ENCODE measurements at regions not wholly inside any gene's neighbourhood (a gene's known extent, or its start where the extent isn't known, plus 50 kb on each side); places are given as distances from the start of the nearest gene placed in this dataset.

DNA sequence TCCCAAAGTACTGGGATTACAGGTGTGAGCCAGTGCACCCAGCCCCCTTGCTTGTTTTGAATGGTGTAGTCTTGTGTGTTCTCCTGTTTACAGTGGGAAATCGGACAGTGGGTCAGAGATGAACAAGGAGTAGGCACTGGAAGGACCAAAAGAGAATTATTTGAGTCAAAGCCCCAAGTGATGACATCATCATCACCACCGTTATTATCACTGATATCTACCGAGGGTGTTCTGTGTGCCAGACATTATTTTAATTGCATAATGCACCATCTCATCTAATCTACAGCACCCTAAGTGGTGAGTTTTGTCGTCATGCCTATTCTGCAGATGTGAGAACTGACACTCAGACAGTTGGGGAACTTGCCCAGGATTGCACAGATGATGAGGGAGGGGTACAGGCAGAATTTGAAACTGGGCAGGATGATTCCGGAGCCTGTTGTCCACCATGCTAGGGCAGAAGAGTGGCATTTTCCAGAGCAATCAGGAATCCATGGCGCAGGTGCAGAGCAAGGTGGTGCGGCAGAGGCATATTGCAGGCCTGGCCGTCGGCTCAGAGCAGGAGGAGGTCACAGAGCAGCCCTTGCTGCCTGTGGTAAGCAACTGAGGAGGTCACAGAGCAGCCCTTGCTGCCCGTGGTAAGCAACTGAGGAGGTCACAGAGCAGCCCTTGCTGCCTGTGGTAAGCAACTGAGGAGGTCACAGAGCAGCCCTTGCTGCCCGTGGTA, 137.0 kb upstream of the HDAC4 start:
- intact Hi-C loops (cut with micrococcal nuclease) = no loop called here
- Mint-ChIP-seq H3K4me1 (ENCODE audit: low read depth) (peaks cover 16% of the 10 kb centered on the region), H3K4me3 (no peak overlapping the region), H3K27ac (no peak overlapping the region), H3K27me3 (peaks cover 24% of the 10 kb centered on the region), H3K36me3 (ENCODE audit: low read depth) (no peaks in the 10 kb centered on the region), H3K9me3 (no peaks in the 10 kb centered on the region)

DNA sequence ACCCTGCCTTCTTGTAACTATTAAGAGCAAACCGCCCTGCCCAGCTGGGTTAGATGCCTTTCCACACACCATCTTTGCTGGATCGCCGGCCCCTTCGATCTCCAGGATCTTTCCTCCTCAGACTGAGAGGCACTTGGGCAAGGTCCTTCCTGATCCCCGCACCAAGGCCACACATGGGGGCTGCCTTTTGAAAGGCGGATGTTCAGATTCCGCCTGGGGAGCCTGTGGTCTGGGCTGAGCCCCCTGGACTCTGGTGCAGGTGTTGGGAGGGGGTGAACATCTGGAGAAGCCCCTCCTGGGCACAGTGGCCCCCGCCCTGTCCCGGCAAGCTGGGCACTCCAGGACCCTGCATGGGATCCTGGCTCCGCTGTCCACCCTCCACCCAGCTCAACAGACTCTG, 135.4 kb upstream of the HDAC4 start:
- peaks cover 20% of the 10 kb centered on the region for H3K4me1 Mint-ChIP-seq (ENCODE audit: low read depth)
- intact Hi-C loops (cut with micrococcal nuclease) = no loop called here
- H3K9me3 Mint-ChIP-seq = no peaks in the 10 kb centered on the region
- peaks cover 22% of the 10 kb centered on the region for H3K27me3 Mint-ChIP-seq
- H3K4me3 Mint-ChIP-seq = no peak overlapping the region
- H3K36me3 Mint-ChIP-seq (ENCODE audit: low read depth) = no peaks in the 10 kb centered on the region
- H3K27ac Mint-ChIP-seq = no peak overlapping the region

DNA sequence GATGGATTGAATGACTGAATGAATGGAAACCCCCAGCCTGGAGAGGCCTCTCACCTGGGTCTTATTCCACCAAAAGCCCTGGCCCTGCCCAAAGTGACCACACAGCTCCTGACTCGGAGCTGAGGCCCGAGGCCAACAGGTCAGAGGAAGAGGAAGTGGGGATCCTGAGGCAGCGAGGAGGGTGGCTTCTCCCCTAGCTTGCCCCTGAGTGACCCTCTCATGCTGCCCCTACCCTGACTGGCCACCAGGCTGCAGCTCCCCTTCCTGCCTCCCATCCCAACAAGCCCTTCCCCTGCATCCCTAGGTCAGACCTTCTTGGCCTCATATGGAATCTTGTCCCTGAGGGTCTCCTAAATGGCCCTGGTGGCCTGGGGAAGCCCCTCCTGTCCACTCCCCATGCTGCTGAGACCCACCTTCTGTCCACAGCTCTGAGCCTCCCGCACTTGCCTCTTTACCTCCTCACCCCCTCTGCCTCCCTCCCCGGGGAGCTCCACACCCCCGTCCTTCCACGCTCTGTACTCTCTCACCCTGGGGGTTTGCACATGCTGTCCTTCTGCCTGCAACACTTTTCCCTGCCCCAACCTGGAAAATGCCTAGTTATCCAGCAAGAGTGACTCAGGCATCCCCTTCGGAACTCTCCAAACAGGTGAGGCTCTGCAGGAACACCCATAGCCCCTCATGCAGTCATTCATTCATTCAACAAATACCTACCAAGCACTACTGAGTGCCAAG, 134.8 kb upstream of the HDAC4 start:
- peaks cover 20% of the 10 kb centered on the region for H3K4me1 Mint-ChIP-seq (ENCODE audit: low read depth)
- intact Hi-C loops (cut with micrococcal nuclease) = no loop called here
- H3K4me3 Mint-ChIP-seq = no peak overlapping the region
- H3K36me3 Mint-ChIP-seq (ENCODE audit: low read depth) = no peaks in the 10 kb centered on the region
- peaks cover 23% of the 10 kb centered on the region for H3K27me3 Mint-ChIP-seq
- H3K27ac Mint-ChIP-seq = no peak overlapping the region
- H3K9me3 Mint-ChIP-seq = no peaks in the 10 kb centered on the region

- H3K27me3 Mint-ChIP-seq = peaks cover 27% of the 10 kb centered on the region
- H3K36me3 Mint-ChIP-seq (ENCODE audit: low read depth) = no peaks in the 10 kb centered on the region
- H3K27ac Mint-ChIP-seq = no peak overlapping the region
- no peaks in the 10 kb centered on the region for H3K9me3 Mint-ChIP-seq
- H3K4me1 Mint-ChIP-seq (ENCODE audit: low read depth) = peaks cover 20% of the 10 kb centered on the region
- intact Hi-C loops (cut with micrococcal nuclease) = no loop called here
- H3K4me3 Mint-ChIP-seq = no peak overlapping the region
Observed at GRCh38 chr2:239534581-239535412, 134.0 kb upstream of the HDAC4 start.

- no peak overlapping the region for H3K4me3 Mint-ChIP-seq
- H3K9me3 Mint-ChIP-seq = no peaks in the 10 kb centered on the region
- H3K27ac Mint-ChIP-seq = no peak overlapping the region
- H3K4me1 Mint-ChIP-seq (ENCODE audit: low read depth) = peaks cover 20% of the 10 kb centered on the region
- peaks cover 25% of the 10 kb centered on the region for H3K27me3 Mint-ChIP-seq
- no peaks in the 10 kb centered on the region for H3K36me3 Mint-ChIP-seq (ENCODE audit: low read depth)
- intact Hi-C loops (cut with micrococcal nuclease) = no loop called here
Observed at GRCh38 chr2:239533569-239534316, 132.9 kb upstream of the HDAC4 start.

DNA sequence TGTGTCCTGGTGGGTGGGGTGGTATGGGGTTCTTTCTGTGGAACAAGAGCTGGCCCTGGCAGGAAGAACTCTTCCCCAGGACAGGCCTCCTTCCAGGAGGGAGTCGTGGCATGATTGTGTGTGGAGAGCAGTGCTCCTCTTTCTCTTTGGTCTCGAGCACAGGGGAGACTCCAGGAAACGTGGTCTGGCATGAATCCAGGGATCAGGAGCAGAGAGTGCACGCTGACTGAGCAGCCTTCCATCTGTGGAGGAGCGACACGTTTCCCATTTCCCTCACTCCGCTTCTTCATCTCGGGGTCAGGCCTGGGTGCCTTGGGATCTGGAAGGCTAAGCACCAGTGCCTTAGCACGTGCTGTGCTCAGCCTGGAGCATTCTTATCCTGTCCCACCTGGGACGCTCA, 132.0 kb upstream of the HDAC4 start:
- H3K27me3 Mint-ChIP-seq = peaks cover 24% of the 10 kb centered on the region
- H3K4me3 Mint-ChIP-seq = no peak overlapping the region
- H3K36me3 Mint-ChIP-seq (ENCODE audit: low read depth) = no peaks in the 10 kb centered on the region
- peaks cover 20% of the 10 kb centered on the region for H3K4me1 Mint-ChIP-seq (ENCODE audit: low read depth)
- H3K9me3 Mint-ChIP-seq = no peaks in the 10 kb centered on the region
- H3K27ac Mint-ChIP-seq = no peak overlapping the region
- intact Hi-C loops (cut with micrococcal nuclease) = no loop called here

- Mint-ChIP-seq H3K4me3 (no peak overlapping the region), H3K27me3 (peaks cover 24% of the 10 kb centered on the region), H3K9me3 (no peaks in the 10 kb centered on the region), H3K27ac (no peak overlapping the region), H3K36me3 (ENCODE audit: low read depth) (no peaks in the 10 kb centered on the region), H3K4me1 (ENCODE audit: low read depth) (peaks cover 20% of the 10 kb centered on the region)
- intact Hi-C loops (cut with micrococcal nuclease) = no loop called here
Observed at GRCh38 chr2:239532250-239532649, 131.4 kb upstream of the HDAC4 start.

DNA sequence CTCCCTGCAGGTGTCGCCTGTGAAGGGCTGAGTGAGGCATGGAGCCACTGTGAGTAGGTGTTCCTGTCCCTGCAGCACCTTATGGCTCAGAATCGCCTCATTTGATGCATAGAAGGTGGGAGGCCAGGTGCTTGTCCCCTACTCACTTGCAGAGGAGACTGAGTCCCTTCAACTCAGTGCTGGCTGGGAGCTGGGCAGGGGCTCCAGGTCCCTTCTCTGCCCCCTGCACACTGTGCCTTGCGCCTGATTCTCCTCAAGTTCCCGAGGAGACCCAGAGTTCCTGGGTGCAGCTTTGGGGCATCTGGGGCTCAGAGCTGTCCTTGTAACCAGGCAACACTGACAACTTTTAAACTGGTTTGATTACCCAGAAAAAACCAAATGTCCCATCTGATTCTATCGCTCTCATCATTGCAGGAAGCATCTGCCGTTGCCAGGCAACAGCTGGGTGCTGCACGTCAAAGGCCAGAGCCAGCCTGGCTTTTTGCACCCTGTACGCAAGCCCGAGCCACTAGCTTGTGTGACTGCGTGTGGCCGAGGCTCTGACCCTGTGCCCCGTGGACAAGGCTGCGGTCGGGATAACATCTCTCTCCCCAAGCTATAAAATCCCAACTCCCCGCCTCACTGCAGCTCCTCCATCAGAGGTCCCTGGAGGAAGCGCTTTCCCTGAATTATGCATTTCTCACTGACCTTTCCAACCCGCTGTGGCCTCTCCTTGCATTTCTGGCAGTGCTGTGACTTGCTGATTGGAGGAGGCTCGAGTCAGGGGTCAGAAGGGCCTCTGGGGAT, 130.8 kb upstream of the HDAC4 start:
- Mint-ChIP-seq H3K9me3 (no peaks in the 10 kb centered on the region), H3K36me3 (ENCODE audit: low read depth) (no peaks in the 10 kb centered on the region)
- intact Hi-C loops (cut with micrococcal nuclease) = no loop called here

GRCh38 chr2:239530749-239531316, 130.0 kb upstream of the HDAC4 start:
- intact Hi-C loops (cut with micrococcal nuclease) = no loop called here
- Mint-ChIP-seq H3K9me3 (no peaks in the 10 kb centered on the region), H3K4me1 (ENCODE audit: low read depth) (peaks cover 19% of the 10 kb centered on the region), H3K27ac (no peak overlapping the region), H3K4me3 (no peak overlapping the region), H3K27me3 (peaks cover 23% of the 10 kb centered on the region), H3K36me3 (ENCODE audit: low read depth) (no peaks in the 10 kb centered on the region)

More for the DNA sequence above, 130.8 kb upstream of the HDAC4 start:
- no peak overlapping the region for H3K27ac Mint-ChIP-seq
- H3K4me1 Mint-ChIP-seq (ENCODE audit: low read depth) = peaks cover 20% of the 10 kb centered on the region
- peaks cover 21% of the 10 kb centered on the region for H3K27me3 Mint-ChIP-seq
- H3K4me3 Mint-ChIP-seq = no peak overlapping the region

DNA sequence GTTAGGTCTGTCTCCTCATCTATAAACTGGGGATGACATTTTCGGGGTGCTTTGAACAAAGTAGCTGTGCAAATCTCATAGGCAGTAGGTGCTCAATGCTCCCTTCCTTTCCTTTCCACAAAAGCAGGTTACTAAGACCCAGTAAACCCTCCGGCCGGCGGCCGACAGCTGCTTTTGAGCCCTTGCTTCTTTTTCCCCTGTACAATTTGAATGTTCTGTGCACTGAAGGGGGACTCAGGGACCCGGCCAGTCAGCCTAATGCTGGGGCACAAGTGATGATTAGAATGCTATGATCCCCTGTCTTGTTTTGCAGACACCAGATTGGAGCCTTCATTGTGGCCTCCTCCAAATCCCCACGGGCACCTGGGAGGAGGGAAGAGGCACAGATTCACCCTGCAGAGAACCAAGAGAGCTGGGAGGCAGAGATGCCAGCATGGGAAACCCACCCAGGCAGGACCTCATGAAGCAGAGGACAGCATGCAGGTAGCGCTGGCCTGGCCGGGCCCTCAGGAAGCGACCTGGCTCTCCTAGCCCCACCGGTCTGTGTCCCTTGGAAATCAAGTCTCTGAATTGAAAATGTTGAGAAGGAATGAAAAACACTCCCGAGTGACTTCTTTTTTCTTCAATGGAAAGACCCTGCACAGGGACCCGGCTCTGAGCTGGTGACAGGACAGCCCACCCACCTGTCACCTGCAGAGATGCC, 128.6 kb upstream of the HDAC4 start:
- peaks cover 8% of the 10 kb centered on the region for H3K4me1 Mint-ChIP-seq (ENCODE audit: low read depth)
- intact Hi-C loops (cut with micrococcal nuclease) = no loop called here
- H3K4me3 Mint-ChIP-seq = no peak overlapping the region

GRCh38 chr2:239528883-239529282, 128.1 kb upstream of the HDAC4 start:
- Mint-ChIP-seq H3K4me3 (no peak overlapping the region), H3K4me1 (ENCODE audit: low read depth) (peaks cover 8% of the 10 kb centered on the region), H3K27ac (no peak overlapping the region), H3K9me3 (no peaks in the 10 kb centered on the region), H3K36me3 (ENCODE audit: low read depth) (no peaks in the 10 kb centered on the region), H3K27me3 (peaks cover 22% of the 10 kb centered on the region)
- intact Hi-C loops (cut with micrococcal nuclease) = no loop called here

More for the DNA sequence above, 128.6 kb upstream of the HDAC4 start:
- Mint-ChIP-seq H3K36me3 (ENCODE audit: low read depth) (no peaks in the 10 kb centered on the region), H3K27ac (no peak overlapping the region), H3K27me3 (peaks cover 23% of the 10 kb centered on the region), H3K9me3 (no peaks in the 10 kb centered on the region)

- Mint-ChIP-seq H3K9me3 (no peaks in the 10 kb centered on the region), H3K27ac (no peak overlapping the region), H3K36me3 (ENCODE audit: low read depth) (no peaks in the 10 kb centered on the region), H3K4me1 (ENCODE audit: low read depth) (peaks cover 8% of the 10 kb centered on the region), H3K4me3 (no peak overlapping the region), H3K27me3 (peaks cover 18% of the 10 kb centered on the region)
- intact Hi-C loops (cut with micrococcal nuclease) = no loop called here
Observed at GRCh38 chr2:239528146-239528545, 127.3 kb upstream of the HDAC4 start.

Measured in dendritic cell treated with granulocyte-macrophage colony-stimulating factor and Interleukin-4, amounts not matched to agents 40 ng/mL and 50 ng/mL, for 4 days (primary cell).